ENCODE measurements at regions not wholly inside any gene's neighbourhood (a gene's known extent, or its start where the extent isn't known, plus 50 kb on each side); places are given as distances from the start of the nearest gene placed in this dataset.
"Not testable (repeated sequence)": the region's sequence is repeated elsewhere in the genome, so short reads cannot be mapped to it uniquely, and the experiment has no call there.

- DNase-seq = no peak
Observed at GRCh38 chr3:174462916-174463315, 396.2 kb upstream of the NAALADL2 start.

GRCh38 chr3:174465177-174465576 lies 394.0 kb upstream of the NAALADL2 start:
- no peak for DNase-seq

- no peak for DNase-seq
Observed at GRCh38 chr3:174466471-174467054, 392.6 kb upstream of the NAALADL2 start.

- no peak for DNase-seq
Observed at GRCh38 chr3:174477491-174477890, 381.6 kb upstream of the NAALADL2 start.

GRCh38 chr3:174480767-174481166 lies 378.4 kb upstream of the NAALADL2 start:
- no peak for DNase-seq

DNA sequence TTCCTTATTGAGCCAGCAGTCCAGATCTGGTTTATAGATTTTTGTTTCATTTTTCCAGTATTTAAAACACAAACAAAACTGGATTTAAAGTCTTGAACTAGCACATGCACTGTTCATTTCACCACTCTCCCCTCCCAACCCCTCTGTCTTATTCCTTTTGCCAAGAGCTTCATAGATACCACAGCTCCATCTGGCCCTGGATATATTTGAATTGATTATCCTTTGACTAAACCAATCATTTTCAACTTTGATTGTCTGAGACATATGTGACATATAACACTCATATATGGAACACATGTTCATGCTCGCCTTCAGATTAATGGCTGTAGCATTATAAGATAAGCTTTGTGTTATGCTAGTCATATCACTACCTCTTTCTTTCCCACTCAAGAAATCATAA lies 376.6 kb upstream of the NAALADL2 start:
- DNase-seq = no peak

GRCh38 chr3:174483254-174483653 lies 375.9 kb upstream of the NAALADL2 start:
- DNase-seq = no peak

DNA sequence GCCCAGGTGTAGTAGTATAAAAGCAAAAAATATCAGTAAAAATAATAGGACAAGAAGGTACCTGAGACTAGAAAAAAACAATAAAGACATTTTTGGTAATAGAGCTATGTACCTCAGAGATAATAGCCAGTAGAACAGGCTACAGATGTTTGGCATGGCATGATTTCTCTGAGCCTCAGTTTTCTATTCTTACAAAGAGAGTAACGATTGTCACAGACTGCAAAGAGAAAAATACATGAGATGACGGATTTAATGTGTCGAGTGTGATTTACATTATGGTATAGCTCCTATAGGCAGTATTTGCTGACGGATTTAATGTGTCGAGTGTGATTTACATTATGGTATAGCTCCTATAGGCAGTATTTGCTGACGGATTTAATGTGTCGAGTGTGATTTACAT lies 375.3 kb upstream of the NAALADL2 start:
- DNase-seq = not testable (repeated sequence)

DNA sequence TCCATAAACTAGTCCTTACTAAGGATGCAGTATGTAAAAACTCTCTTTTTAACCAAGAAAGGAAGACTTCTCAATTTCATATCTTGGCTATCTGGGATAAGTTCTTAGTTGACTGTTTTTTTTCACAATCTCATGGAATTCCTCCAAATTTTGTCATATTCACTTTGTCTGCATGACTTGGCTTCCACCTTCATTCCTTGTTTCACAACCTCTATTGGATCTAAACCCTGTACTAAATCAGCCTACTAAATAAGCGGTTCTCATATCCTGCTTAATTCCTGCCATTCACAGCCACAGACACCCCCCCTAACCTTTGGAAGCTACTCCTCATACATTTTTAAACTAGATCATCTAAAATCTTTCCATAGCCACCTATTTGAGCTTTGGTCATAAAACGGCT lies 370.6 kb upstream of the NAALADL2 start:
- DNase-seq = no peak

- no peak for DNase-seq
Observed at GRCh38 chr3:174495311-174495710, 363.8 kb upstream of the NAALADL2 start.

- DNase-seq = no peak
Observed at GRCh38 chr3:174495928-174496327, 363.2 kb upstream of the NAALADL2 start.

DNA sequence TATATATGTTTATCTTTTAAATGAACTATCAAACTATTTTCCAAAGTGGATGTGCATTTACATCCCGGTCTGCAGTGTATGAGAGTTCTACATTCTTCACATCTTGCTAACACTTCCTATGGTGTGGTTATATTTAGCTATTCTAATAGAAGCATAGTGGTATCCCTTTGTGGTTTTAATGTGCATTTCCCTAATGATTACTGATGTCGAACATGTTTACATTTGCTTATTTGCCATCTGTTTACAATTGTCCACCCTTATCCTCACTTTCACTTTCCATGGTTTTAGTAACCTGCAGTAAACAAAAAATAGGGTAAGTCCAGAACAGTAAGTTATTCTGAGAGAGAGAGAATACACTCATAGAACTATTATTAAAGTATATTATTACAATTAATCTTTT lies 360.5 kb upstream of the NAALADL2 start:
- no peak for DNase-seq

- no peak for DNase-seq
Observed at GRCh38 chr3:174505266-174505665, 353.9 kb upstream of the NAALADL2 start.

GRCh38 chr3:174524203-174524602 lies 334.9 kb upstream of the NAALADL2 start:
- DNase-seq = no peak

- no peak for DNase-seq
Observed at GRCh38 chr3:174529298-174529697, 329.8 kb upstream of the NAALADL2 start.

GRCh38 chr3:174531262-174531982 lies 327.7 kb upstream of the NAALADL2 start:
- no peak for DNase-seq

GRCh38 chr3:174532216-174532615 lies 326.9 kb upstream of the NAALADL2 start:
- DNase-seq = no peak

DNA sequence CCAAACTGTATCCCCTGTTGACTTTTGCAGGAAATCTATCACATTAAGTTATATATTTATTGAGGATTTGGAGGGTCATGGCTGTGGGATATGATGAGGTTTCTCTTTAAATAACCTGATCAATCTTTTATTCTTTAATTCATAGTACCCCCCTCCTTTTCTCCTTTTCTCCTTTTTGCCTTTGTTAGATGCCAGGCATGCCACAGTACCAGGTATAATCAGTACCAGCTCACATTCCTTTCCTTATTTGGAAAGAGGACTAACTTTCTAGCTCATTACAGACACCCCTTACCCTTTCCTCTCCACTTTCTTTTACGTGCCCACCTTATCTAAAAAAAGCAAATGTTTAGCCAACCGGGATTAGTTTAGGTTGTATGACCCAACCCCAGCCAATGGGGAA lies 326.4 kb upstream of the NAALADL2 start:
- no peak for DNase-seq

GRCh38 chr3:174533286-174533685 lies 325.8 kb upstream of the NAALADL2 start:
- DNase-seq = no peak

- DNase-seq = no peak
Observed at GRCh38 chr3:174536319-174536718, 322.8 kb upstream of the NAALADL2 start.

DNA sequence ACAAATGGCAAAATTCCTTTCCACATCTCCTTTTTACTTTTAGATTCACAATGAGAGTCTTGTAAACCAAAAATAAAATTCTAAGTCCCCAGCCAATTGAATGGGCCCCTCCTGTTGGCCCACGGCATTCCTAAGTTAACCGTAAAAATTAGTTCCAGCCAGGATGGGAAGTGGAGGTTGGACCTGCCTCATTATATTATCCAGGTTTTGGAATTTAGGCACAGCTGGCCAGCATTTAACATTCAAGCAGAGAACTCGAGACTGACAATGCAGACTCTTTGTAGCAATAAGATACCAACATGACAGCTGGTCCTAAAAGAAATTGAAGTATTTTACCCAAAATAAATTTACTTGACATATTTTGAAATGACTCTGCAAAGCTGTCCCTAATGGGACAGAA lies 321.0 kb upstream of the NAALADL2 start:
- DNase-seq = no peak

- no peak for DNase-seq
Observed at GRCh38 chr3:174540116-174540908, 318.8 kb upstream of the NAALADL2 start.

GRCh38 chr3:174541708-174542315 lies 317.3 kb upstream of the NAALADL2 start:
- DNase-seq = no peak
